BLaER1 (cell line): ENCODE measurements at regions not wholly inside any gene's neighbourhood (a gene's known extent, or its start where the extent isn't known, plus 50 kb on each side); places are given as distances from the start of the nearest gene placed in this dataset.

Experiments
- H3K27ac ChIP-seq: shearing (Covaris generic); formaldehyde crosslinking; 2 replicates; pipeline ENCODE4 v1.8.1; 2022
- H3K27me3 ChIP-seq: shearing (Covaris generic); formaldehyde crosslinking; 2 replicates; pipeline ENCODE4 v1.8.1; 2022
- H3K36me3 ChIP-seq: shearing (Covaris generic); formaldehyde crosslinking; 2 replicates; pipeline ENCODE4 v1.8.1; 2022
- H3K4me1 ChIP-seq: shearing (Covaris generic); formaldehyde crosslinking; 2 replicates; pipeline ENCODE4 v1.8.1; 2022
- H3K4me2 ChIP-seq: shearing (Covaris generic); formaldehyde crosslinking; 2 replicates; pipeline ENCODE4 v1.8.1; 2022
- H3K4me3 ChIP-seq: shearing (Covaris generic); formaldehyde crosslinking; 2 replicates; pipeline ENCODE4 v1.8.1; 2022
- H3K9ac ChIP-seq: shearing (Covaris generic); formaldehyde crosslinking; 2 replicates; pipeline ENCODE4 v1.8.1; 2022
- H3K9me3 ChIP-seq: shearing (Covaris generic); formaldehyde crosslinking; 2 replicates; pipeline ENCODE4 v1.8.1; 2022
- H4K20me1 ChIP-seq: shearing (Covaris generic); formaldehyde crosslinking; 2 replicates; pipeline ENCODE4 v1.8.1; 2022
- Cebpa-rat ChIP-seq: shearing (Covaris generic); IDR thresholded peaks from 2 replicates; pipeline ENCODE4 v1.8.1; 2022

DNA sequence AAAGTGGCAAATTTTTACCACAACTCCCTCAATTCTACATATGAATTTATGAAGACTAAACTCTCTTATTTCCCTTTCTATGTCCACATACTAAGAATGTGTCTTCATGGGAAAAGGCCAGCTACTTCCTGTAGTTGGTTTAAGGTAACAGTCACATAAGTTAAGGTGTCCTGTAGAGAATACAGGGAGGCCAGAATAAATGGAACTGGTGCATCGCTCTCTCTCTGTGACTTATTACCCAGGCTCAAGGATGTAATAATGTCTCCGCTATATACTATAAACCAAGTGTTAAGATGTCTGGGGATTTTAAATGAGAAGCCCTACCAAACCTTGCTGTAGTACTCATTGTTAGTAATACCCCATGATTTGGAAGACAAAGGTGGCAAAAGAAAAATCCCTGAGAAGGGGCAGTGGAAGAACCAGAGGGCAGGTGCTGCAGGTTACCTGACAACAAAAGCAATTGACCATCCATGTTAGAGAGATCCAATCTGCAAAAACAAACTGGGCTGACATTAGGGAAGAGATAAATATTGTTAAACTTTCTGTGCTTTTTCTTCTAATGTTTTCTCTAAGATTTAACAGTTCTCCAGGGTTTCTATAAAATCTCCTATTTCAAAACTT, 372.8 kb downstream of the TMX3 start:
- Histone ChIP-seq H3K4me1 (no peaks in the 10 kb centered on the region), H3K27me3 (no peaks in the 10 kb centered on the region), H4K20me1 (no peaks in the 10 kb centered on the region), H3K27ac (no peak overlapping the region), H3K9ac (no peak overlapping the region), H3K36me3 (no peaks in the 10 kb centered on the region), H3K4me3 (no peak overlapping the region), H3K9me3 (no peaks in the 10 kb centered on the region), H3K4me2 (no peak overlapping the region)
- TF ChIP-seq Cebpa-rat, result no peak

DNA sequence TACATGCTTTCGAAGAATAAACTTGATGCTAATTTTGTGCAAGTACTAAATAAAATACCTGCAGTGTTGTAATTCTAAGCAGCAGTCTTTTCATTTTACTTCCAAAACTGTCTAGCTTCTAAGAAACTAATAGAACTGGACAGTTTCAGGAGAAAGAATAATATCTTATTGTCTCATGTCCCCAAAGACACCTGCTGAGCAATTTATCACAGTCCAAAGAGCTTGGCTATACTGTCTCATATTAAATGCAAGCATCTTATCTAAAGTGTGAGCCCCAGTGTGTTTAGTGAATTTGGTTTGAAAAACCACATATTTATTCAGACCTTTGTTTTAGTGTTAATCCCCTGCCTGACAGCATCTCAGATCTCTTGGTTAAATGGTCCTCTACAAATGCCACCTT, 374.3 kb downstream of the TMX3 start:
- H3K4me3 ChIP-seq, result no peak overlapping the region
- no peaks in the 10 kb centered on the region for H3K9me3 ChIP-seq
- H3K27ac ChIP-seq, result no peak overlapping the region
- H3K36me3 ChIP-seq, result no peaks in the 10 kb centered on the region
- no peaks in the 10 kb centered on the region for H4K20me1 ChIP-seq
- H3K9ac ChIP-seq, result no peak overlapping the region
- H3K4me1 ChIP-seq, result no peaks in the 10 kb centered on the region
- no peak overlapping the region for H3K4me2 ChIP-seq
- no peaks in the 10 kb centered on the region for H3K27me3 ChIP-seq
- TF ChIP-seq Cebpa-rat, result no peak

GRCh38 chr18:68330658-68331057, 384.2 kb downstream of the TMX3 start:
- Histone ChIP-seq H3K27me3 (no peaks in the 10 kb centered on the region), H3K9ac (no peak overlapping the region), H3K9me3 (no peaks in the 10 kb centered on the region), H3K27ac (no peak overlapping the region), H3K4me2 (no peak overlapping the region), H4K20me1 (no peaks in the 10 kb centered on the region), H3K4me3 (no peak overlapping the region), H3K4me1 (no peaks in the 10 kb centered on the region), H3K36me3 (no peaks in the 10 kb centered on the region)
- no peak for TF ChIP-seq Cebpa-rat

GRCh38 chr18:68323921-68324320, 391.0 kb downstream of the TMX3 start:
- TF ChIP-seq Cebpa-rat, result no peak
- H3K4me3 ChIP-seq, result no peak overlapping the region

DNA sequence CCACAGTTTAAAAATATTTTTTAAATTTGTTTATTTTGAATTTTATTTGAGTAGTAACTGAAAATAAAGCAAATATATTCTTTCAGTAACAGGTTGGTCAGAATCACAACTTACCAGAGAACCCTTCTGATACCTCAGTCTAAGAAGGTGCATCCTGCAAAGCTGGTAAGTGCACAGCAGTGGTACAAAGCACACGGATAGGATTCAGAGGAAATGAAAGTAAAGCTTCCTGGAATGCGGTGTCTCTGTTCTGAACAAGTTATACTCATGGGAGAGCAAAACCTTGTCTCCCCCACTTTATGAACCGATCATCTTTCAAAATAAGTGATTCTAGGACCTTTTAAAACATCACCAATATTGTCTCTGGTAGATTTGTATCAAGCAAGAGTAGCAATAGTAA, 398.3 kb downstream of the TMX3 start:
- Histone ChIP-seq H3K27me3 (no peaks in the 10 kb centered on the region), H3K4me3 (no peak overlapping the region), H3K36me3 (no peaks in the 10 kb centered on the region), H3K9me3 (no peaks in the 10 kb centered on the region), H3K9ac (no peak overlapping the region), H3K4me1 (0 out of 2 replicates have a peak, but pooled peaks cover 5% of the 10 kb centered on the region), H3K27ac (no peak overlapping the region), H3K4me2 (peak overlapping the region; percentile 23; the same call in 1 of the 2 replicates), H4K20me1 (no peaks in the 10 kb centered on the region)
- TF ChIP-seq Cebpa-rat, result no peak

More at GRCh38 chr18:68323921-68324320, 391.0 kb downstream of the TMX3 start:
- no peaks in the 10 kb centered on the region for H3K4me1 ChIP-seq
- no peak overlapping the region for H3K4me2 ChIP-seq
- no peak overlapping the region for H3K27ac ChIP-seq
- no peaks in the 10 kb centered on the region for H3K36me3 ChIP-seq
- no peaks in the 10 kb centered on the region for H3K27me3 ChIP-seq
- H3K9me3 ChIP-seq, result no peaks in the 10 kb centered on the region
- no peak overlapping the region for H3K9ac ChIP-seq
- no peaks in the 10 kb centered on the region for H4K20me1 ChIP-seq

GRCh38 chr18:68314403-68314802, 400.5 kb downstream of the TMX3 start:
- H3K36me3 ChIP-seq, result no peaks in the 10 kb centered on the region
- H3K4me3 ChIP-seq, result no peak overlapping the region
- no peaks in the 10 kb centered on the region for H3K9me3 ChIP-seq
- no peaks in the 10 kb centered on the region for H4K20me1 ChIP-seq
- no peak overlapping the region for H3K9ac ChIP-seq
- no peak overlapping the region for H3K4me2 ChIP-seq
- no peaks in the 10 kb centered on the region for H3K27me3 ChIP-seq
- no peak for TF ChIP-seq Cebpa-rat
- 0 out of 2 replicates have a peak, but pooled peaks cover 5% of the 10 kb centered on the region for H3K4me1 ChIP-seq
- H3K27ac ChIP-seq, result no peak overlapping the region

DNA sequence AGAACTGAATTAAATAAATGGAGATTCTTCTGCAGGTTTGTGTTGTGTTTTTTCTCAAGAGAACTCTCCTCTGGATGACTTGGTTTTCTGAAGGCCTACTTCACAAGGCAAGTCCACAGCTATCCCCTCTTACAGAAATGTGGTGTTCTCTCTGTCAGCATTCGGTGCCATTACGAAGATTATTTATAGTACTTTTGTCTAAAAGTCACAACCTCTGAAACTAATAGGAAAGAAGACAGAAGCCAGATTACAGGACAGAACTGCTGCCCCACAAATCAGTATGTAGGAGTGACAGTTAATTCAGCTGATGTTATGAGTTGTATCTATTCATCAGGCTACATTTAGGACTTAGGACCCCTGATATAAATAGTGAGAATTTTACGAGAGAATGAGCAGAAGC, 413.5 kb downstream of the TMX3 start:
- Histone ChIP-seq H3K4me2 (no peak overlapping the region), H3K4me1 (no peaks in the 10 kb centered on the region), H3K9me3 (no peaks in the 10 kb centered on the region), H4K20me1 (no peaks in the 10 kb centered on the region), H3K36me3 (no peaks in the 10 kb centered on the region), H3K27me3 (no peaks in the 10 kb centered on the region), H3K27ac (no peak overlapping the region), H3K9ac (no peak overlapping the region), H3K4me3 (no peak overlapping the region)
- TF ChIP-seq Cebpa-rat, result no peak

GRCh38 chr18:68299906-68300305, 415.0 kb downstream of the TMX3 start:
- Histone ChIP-seq H3K36me3 (no peaks in the 10 kb centered on the region), H3K4me3 (no peak overlapping the region), H3K9ac (no peak overlapping the region), H3K4me2 (no peak overlapping the region), H3K27ac (no peak overlapping the region), H3K27me3 (no peaks in the 10 kb centered on the region), H3K4me1 (no peaks in the 10 kb centered on the region), H3K9me3 (no peaks in the 10 kb centered on the region), H4K20me1 (no peaks in the 10 kb centered on the region)
- TF ChIP-seq Cebpa-rat, result no peak

GRCh38 chr18:68298330-68298729, 416.6 kb downstream of the TMX3 start:
- Histone ChIP-seq H3K36me3 (no peaks in the 10 kb centered on the region), H4K20me1 (no peaks in the 10 kb centered on the region), H3K4me3 (no peak overlapping the region), H3K9ac (no peak overlapping the region), H3K4me1 (no peaks in the 10 kb centered on the region), H3K27ac (no peak overlapping the region), H3K9me3 (no peaks in the 10 kb centered on the region), H3K27me3 (no peaks in the 10 kb centered on the region), H3K4me2 (no peak overlapping the region)
- no peak for TF ChIP-seq Cebpa-rat

DNA sequence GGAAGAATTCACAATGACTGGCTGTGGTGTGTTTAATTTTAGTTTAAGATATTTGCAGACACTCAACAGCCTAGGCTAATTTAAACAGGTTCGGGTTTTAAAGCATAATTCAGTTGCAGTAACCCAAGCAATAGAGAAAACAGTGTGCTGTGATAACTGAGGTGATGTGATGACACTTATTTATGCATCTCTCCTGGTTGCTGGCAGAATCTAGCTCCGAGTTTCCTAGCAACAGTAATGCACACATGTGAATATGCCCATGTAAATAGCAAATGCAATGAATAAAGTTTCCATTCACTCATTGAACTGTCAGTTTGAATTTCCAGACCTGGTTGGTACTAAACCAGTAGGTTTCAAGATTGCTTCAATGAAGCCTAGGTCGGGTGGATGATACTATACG, 426.5 kb downstream of the TMX3 start:
- H3K4me1 ChIP-seq, result no peaks in the 10 kb centered on the region
- H3K4me3 ChIP-seq, result no peak overlapping the region
- no peak overlapping the region for H3K9ac ChIP-seq
- H4K20me1 ChIP-seq, result no peaks in the 10 kb centered on the region
- no peaks in the 10 kb centered on the region for H3K36me3 ChIP-seq
- H3K27ac ChIP-seq, result no peak overlapping the region
- TF ChIP-seq Cebpa-rat, result no peak
- no peak overlapping the region for H3K4me2 ChIP-seq
- no peaks in the 10 kb centered on the region for H3K27me3 ChIP-seq
- H3K9me3 ChIP-seq, result no peaks in the 10 kb centered on the region
